ENCODE measurements at regions not wholly inside any gene's neighbourhood (a gene's known extent, or its start where the extent isn't known, plus 50 kb on each side); places are given as distances from the start of the nearest gene placed in this dataset.

GRCh38 chr2:5562865-5563264 is 129.3 kb upstream of the SOX11 start:
- FAIRE-seq: no peak
- Histone ChIP-seq H3K9me3 (no peaks in the 10 kb centered on the region), H3K4me1 (no peaks in the 10 kb centered on the region), H3K36me3 (no peaks in the 10 kb centered on the region), H3K27ac (no peak overlapping the region), H3K4me3 (no peak overlapping the region), H3K27me3 (no peaks in the 10 kb centered on the region)
- 74 to 83% methylated on average over 3 of the region's 3 CpGs for WGBS, 2 donors
- TF ChIP-seq CTCF (IDR thresholded peaks at IDR 0.05): no peak
- ATAC-seq: no peak
- intact Hi-C loops (cut with DNase I): no loop called here
- no peak for DNase-seq

- Histone ChIP-seq H3K27me3 (no peaks in the 10 kb centered on the region), H3K9me3 (no peaks in the 10 kb centered on the region), H3K4me3 (no peak overlapping the region), H3K27ac (no peak overlapping the region), H3K36me3 (no peaks in the 10 kb centered on the region), H3K4me1 (no peaks in the 10 kb centered on the region)
- DNase-seq: no peak
- intact Hi-C loops (cut with DNase I): no loop called here
- 78 to 86% methylated on average over 12 of the region's 12 CpGs for WGBS, 2 donors
- no peak for ATAC-seq
- TF ChIP-seq CTCF (IDR thresholded peaks at IDR 0.05): no peak
- no peak for FAIRE-seq
Observed at GRCh38 chr2:5563411-5563810, 128.8 kb upstream of the SOX11 start.

GRCh38 chr2:5569256-5569655 is 122.9 kb upstream of the SOX11 start:
- H3K36me3 ChIP-seq: no peaks in the 10 kb centered on the region
- H3K9me3 ChIP-seq: no peaks in the 10 kb centered on the region
- no peak for TF ChIP-seq CTCF (IDR thresholded peaks at IDR 0.05)
- FAIRE-seq: no peak
- intact Hi-C loops (cut with DNase I): no loop called here
- ATAC-seq: no peak
- no peaks in the 10 kb centered on the region for H3K27me3 ChIP-seq
- H3K27ac ChIP-seq: no peak overlapping the region
- no peaks in the 10 kb centered on the region for H3K4me1 ChIP-seq
- DNase-seq: no peak
- no peak overlapping the region for H3K4me3 ChIP-seq
- WGBS, 2 donors: 72 to 84% methylated on average over 5 of the region's 5 CpGs

- DNase-seq (no peak), ATAC-seq (no peak), FAIRE-seq (no peak)
- H3K36me3 ChIP-seq: no peaks in the 10 kb centered on the region
- H3K4me1 ChIP-seq: no peaks in the 10 kb centered on the region
- intact Hi-C loops (cut with DNase I): no loop called here
- H3K27ac ChIP-seq: no peak overlapping the region
- no peak for TF ChIP-seq CTCF (IDR thresholded peaks at IDR 0.05)
- no peaks in the 10 kb centered on the region for H3K9me3 ChIP-seq
- H3K4me3 ChIP-seq: no peak overlapping the region
- WGBS, 2 donors: 51 to 69% methylated on average over 3 of the region's 3 CpGs
- peaks cover 0 to 4% (median 0%) of the 10 kb centered on the region in 4 donors for H3K27me3 ChIP-seq
Observed at GRCh38 chr2:5576015-5576414, 116.2 kb upstream of the SOX11 start.

- Histone ChIP-seq H3K9me3 (no peaks in the 10 kb centered on the region), H3K4me1 (no peaks in the 10 kb centered on the region), H3K27ac (no peak overlapping the region), H3K36me3 (no peaks in the 10 kb centered on the region), H3K27me3 (peaks cover 0 to 3% (median 0%) of the 10 kb centered on the region in 4 donors), H3K4me3 (no peak overlapping the region)
- intact Hi-C loops (cut with DNase I): no loop called here
- TF ChIP-seq CTCF (IDR thresholded peaks at IDR 0.05): no peak
- 63 to 73% methylated on average over 11 of the region's 11 CpGs for WGBS, 2 donors
- ATAC-seq: no peak
- DNase-seq: no peak
- no peak for FAIRE-seq
Observed at GRCh38 chr2:5587766-5588165, 104.4 kb upstream of the SOX11 start.

Measured in pancreas (tissue), 10 donors.